Stimulated activated CD4-positive, alpha-beta T cell treated with anti-CD3 and anti-CD28 coated beads, Interleukin-15, amount 100 ng/mL, for 48 hours (primary cell): ENCODE measurements at regions not wholly inside any gene's neighbourhood (a gene's known extent, or its start where the extent isn't known, plus 50 kb on each side); places are given as distances from the start of the nearest gene placed in this dataset.
"Not testable (repeated sequence)": the region's sequence is repeated elsewhere in the genome, so short reads cannot be mapped to it uniquely, and the experiment has no call there.

ENCODE experiments used
- DNase-seq, 2 donors: peaks; one replicate each; pipeline ENCODE4 v3.0.0-alpha.2; 2020; ENCODE audit warnings: low read depth in 2 of 2

DNA sequence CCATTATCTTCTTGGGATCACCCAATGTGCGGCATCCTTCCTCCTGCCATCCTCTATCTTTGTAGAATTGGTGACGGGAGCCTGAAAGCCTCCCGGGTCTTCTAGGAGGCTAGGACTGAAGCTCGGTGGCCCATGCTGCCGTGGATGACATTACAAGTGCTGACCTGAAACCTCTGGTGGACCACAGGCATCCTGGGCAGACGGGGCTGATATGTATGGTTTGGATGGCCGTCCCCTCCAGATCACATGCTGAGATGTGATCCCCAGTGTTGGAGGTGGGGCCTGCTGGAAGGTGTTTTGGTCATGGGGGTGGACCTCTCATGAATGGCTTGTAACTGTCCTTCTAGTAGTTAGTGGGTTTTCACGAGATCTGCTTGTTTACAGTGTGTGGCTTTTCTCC is 1525.8 kb downstream of the BRD1 start:
- DNase-seq = no peak

DNA sequence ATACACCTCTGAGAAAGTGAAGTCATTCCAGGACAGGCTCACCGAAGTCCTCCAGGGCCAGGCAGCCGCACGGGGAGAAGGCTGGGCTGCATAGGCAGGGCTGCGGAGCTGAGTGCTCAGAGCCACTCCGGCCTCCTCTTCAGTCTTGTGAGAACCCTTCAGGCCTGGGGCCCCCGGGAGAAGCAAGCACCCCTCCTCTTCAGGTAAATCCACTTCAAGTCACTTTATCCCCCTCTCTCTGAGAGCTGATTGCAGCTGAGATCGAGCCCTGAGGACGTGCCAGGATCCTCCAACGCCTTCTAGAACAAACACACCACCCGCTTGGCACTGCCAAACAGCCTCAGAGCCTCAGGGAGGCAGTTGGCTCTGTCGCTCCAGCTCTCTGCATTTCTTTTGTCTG is 1526.3 kb downstream of the BRD1 start:
- no peak for DNase-seq

DNA sequence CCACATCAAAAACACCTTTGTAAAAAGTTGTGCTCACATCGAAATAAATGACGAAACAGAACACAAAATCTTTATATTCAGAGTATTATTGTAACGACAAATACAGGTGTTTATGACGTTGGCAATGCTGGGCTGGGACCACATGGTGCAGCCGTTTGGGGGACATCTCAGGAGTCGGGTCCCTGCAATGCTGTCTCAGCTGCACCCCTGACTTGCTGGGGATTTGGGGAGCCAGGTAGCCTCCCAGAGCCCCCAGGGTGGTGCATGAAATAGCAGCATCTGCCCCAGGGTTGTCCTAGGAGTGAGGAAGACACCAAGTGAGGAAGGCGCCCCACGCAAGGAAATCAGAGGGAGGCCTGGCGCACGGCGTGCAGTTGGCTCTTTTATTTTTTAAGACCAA is 1526.8 kb downstream of the BRD1 start:
- no peak for DNase-seq

DNA sequence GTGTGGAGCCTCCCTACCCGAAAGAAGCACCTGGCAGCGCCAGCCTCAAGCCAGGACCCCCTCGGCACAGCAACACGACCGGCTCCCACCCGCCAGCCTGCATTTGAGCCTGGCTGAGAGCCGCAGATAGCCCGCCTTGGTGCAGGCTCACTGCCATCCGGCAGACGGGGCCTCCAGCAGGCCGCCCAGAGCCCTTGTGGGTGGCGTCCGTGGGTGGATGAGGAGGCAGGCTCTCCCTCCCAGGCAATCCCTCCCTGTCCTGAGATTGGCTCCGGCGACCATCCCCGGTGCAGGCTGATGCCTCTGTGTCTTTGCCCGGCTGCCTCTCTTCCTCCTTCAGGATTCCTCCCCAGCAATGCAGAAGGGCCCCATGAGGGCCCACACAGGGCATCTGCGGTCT is 1527.9 kb downstream of the BRD1 start:
- no peak for DNase-seq

DNA sequence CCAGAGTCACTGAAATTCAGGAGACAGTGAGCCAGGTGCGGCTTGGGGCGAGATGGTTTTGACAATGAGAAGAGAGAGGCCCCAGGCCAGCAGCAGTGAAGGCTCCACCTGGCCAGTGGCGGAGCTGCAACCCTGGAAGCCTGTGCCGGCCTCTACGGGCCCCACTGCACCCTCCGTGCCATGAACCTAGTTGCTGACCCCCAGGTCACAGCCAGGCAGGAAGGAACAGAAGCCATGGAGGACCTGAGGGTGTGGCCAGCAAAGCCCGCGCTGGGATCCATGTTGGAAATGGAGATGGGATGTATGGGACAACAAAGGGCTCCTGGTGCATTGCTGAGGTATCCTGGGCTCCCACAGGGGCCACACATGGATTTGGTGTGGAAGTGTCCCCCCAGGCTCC is 1528.5 kb downstream of the BRD1 start:
- no peak for DNase-seq

DNA sequence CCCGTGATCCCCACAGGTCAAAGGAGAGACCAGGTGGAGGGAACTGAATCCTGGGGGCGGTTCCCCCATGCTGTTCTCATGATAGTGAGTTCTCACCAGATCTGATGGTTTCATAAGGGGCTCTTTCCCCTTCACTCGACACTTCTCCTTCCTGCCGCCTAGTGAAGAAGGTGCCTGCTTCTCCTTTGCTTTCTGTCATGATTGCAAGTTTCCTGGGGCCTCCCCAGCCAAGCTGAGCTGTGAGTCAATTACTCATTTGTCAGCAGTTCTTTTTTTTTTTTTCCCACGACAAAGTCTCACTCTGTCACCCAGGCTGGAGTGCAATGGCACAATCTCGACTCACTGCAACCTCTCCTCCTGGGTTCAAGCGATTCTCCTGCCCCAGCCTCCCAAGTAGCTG is 1530.4 kb downstream of the BRD1 start:
- DNase-seq = no peak

DNA sequence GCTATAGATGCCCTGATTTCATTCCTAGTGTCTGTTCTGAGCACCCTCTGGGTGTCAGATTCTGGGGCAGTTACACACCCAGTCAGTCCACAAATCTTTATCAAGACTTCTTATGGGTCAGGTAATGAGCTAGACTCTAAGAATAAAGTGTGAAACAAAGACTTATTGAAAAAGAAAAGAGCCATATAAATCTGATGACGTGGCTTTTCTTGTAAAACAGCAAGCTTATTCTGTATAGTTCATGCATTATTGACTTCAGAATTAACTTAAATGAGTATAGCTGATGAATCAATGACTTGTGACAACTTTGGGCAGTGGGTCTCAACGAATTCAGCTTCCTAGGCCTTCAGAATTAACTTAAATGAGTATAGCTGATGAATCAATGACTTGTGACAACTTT is 1527.5 kb downstream of the TBC1D22A start:
- DNase-seq = not testable (repeated sequence)

DNA sequence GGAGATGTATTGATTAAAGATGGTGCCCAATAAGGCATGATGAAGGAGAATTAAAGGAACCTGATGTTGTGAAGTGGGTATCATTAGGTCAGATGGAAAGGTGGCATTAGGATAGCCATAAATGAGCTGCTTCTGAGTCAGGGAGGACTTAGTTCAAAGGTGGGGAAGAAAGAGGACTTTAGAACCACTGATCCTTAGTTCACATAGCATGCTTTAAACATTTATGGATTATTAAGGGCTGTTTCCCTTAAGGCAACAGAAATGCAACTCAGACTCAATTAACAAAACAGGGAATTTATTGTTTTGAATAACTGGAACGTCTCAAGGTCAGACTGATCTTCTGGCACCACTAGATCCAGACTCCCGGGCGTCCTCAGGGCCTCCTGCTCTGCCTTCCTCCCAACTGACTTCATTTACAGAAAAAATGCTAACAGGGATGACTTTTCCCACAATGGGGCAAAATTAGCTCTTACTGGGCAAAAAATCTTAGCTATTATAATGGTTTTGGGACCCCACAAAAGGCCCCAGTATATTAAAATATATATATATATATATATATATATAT is 1526.0 kb downstream of the TBC1D22A start:
- no peak for DNase-seq

DNA sequence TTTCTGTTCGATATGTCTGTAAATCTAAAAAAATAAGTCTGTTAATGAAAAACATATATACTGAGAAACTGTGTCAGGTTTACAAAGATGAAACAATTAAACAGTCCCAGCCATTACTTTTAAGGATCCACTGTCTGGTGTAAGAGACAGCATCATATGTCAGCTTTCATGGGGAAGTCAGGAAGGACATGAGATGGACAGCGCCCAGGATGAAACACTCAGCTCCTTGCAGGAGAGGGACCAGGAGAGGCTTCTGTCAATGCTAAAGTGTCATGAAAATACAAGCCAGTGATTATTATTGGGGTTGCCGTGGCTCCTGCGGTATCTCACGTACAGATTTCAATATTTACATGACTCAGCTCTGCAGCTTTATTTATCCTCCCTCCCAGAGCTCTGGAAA is 1524.6 kb downstream of the TBC1D22A start:
- DNase-seq = no peak

DNA sequence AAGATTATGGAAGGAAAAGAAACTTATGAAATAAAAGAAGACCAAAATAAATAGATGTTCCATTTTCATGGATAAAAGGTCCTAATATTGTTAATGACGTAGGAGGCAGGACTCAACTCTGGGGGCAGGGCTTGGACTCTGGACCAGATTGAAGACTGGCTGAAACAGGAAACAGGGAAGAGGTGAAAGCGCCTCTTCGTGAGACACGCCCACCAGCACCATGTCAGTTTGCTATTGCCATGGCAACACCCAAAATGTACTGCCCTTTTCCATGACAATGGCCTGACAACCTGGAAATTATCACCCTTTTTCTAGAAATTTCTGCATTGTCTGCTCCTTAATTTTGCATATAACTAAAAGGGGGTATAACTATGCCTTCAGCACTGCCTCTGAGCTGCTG is 1522.2 kb downstream of the TBC1D22A start:
- no peak for DNase-seq

DNA sequence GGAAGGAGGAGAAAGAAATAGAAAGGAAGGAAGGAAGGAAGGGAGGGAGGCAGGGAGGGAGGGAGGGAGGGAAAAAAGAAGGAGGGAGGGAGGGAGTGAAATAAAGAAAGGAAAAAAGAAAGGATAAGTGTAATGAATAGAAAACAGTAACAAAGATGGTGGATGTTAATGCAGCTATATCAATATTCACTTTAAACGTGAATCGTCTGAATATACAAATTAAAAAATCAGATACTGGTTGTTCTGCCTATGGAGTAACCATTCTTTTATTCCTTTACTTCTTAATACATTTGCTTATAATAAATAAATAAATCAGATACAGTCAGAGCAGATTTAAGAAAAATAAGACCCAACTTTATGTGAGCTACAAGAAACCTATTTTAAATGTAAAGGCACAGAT is 1520.4 kb downstream of the TBC1D22A start:
- no peak for DNase-seq

DNA sequence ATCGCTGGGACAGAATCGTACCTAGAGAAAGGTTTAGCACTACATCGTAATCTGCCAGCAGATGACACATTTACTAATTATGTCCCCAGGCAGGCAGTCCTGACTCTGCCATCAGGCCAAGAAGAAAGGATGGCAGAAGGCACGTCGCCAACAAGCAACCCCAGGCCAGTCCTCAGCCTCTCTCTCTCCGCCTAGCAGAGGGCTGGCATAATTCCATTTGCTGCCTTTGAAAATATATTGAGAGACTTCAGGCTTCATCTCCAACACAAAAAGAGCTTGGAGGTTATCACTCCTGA is 1517.0 kb downstream of the TBC1D22A start:
- DNase-seq = no peak

DNA sequence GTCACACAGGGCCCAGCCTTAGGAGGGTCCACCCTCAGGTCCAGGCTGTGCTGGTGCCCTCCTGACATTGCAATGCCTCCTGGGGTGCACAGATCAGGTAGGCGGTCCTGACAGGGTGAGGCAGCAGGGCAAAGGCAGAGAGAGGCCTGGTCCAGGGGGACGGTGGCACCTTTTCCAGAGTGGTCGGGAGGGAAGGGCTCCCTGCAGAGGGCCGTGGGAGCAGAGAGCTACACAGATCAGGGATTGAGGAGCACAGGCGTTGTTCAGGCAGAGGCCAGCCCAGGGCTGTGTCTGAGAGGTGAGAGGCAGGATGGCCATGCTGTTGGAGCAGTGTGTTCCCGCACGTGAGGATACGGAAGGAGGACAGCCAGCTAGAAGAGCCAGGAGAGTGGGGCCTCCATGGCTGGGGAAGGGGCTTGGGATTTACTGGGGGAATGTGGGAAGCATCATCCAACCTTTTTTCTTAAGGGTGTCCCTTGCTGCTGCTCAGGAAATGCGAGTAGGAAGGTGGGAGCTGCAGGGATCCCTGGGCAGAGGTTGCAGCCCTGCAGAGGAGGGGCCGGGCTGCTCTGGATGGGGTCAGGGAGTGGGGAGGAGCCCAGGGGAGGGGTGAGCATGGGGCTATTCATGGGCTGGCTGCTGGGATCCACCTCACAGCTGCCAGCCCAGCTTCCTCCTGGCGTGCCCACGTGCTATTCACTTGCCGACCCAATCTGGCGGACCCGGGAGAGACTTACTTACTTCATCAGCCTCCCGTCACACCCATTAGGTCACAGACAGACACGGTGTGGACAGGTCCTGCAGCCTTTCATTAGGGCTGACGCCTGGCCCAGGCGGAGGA is 1516.4 kb downstream of the TBC1D22A start:
- DNase-seq = no peak

DNA sequence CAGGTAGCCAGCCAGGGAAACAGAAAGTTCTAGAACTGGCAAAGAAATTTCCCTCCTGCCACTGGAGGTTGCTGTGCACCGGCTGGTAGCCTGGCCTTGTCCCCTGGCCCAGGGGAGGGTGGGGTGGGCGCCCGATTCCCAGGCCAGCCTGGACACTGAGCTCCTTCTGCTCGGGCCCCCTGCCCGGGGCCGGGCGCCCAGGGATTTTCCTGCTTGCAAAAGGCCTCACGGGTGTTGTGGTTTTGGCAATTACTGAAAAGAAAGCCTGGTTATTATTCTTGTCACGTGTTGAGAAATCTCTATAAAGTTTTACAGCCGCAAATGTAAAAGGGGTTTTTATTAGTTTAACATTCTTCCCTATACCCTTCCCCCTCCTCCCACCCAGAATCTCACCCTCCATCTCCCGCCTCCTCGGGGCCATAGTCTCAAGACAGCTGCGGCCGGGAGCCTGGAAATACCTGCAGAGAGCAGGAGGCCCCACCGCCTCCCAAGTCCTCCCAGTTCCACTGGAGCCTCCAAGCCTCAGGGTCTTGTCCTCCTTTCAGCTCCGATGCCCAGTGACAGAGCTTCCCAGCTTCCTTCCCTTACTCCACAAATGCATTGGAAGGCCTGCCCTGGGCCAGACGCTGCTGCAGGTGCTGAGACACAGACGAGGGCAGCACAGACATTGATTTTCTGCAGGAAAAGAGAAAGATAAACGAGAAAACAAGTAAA is 1515.6 kb downstream of the TBC1D22A start:
- no peak for DNase-seq

DNA sequence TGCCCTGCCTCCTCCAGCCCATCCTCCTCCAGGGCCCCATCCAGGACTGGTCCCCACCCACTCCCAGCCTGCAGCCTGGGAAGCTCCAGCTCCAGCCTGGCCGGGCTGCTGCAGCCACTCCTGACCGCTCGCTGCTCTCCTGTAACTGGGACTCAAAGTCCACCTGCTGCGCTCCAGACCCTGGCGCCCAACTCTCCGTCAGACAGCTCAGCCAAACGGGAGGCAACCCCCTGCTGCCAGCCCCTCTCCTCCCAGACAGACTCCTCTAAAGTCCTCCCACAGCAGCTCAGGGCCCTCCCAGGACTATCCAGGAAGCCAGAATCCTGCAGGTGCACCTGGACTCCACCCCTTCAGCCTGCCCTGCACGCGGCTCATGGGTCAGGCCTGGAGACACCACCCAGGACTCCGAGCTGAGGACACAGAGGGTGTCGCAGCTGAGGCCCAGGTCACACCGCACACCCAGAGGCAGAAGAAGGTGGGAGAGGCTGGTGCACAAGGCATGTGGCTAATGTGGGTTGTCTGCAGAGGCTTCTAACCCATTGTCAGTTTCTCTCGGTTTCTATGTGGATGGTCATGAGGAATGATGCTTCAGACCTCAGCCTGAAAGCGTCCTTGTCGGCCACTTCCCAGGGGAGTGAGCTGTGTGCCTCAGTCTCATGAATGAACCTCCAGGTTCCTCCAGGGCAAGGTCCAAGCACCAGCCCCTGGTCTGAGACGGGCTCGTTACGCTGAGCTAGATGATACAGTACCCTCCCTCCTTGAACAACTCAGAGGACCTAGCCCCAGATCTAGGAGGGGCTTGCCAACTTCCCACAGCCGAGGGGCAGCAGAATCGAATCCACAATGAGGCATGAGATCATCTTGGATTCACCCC is 1514.8 kb downstream of the TBC1D22A start:
- DNase-seq = no peak

DNA sequence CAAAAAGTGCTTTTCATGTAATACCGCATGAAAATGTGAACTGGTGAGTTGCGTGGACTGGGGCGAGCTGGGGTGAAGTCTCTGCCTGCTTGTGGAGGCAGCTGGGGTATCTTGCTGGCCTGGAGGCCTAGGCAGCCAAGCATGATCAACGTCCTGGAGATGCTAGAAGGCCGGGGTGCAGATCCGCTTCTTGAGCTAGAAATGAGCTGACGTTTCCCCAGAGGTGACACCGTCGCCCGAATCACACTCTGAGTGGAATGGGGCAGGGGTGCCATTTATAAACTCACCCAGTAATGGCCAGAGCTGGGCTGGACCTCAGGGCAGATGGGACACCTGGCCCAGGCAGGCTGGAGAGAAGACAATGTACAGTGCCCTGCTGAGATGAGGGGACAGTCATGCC is 1513.0 kb downstream of the TBC1D22A start:
- no peak for DNase-seq

DNA sequence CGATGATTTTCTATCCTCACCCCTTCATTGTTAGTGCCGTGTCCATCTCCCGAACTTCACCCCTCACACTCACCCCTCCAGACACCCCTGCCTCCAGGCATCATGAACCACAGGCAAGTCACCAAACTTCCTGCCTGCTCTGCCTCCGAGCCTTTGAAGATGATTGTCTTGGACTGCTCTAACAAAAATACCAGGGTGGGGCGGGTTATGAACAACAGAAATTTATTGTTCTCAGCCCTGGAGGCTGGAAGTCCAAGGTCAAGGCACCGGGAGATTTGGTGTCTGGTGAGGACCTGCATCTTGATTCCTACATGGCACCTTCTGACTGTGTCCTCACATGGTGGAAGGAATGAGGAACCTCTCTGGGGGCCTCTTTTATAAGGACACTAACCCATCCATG is 1508.3 kb downstream of the TBC1D22A start:
- no peak for DNase-seq

DNA sequence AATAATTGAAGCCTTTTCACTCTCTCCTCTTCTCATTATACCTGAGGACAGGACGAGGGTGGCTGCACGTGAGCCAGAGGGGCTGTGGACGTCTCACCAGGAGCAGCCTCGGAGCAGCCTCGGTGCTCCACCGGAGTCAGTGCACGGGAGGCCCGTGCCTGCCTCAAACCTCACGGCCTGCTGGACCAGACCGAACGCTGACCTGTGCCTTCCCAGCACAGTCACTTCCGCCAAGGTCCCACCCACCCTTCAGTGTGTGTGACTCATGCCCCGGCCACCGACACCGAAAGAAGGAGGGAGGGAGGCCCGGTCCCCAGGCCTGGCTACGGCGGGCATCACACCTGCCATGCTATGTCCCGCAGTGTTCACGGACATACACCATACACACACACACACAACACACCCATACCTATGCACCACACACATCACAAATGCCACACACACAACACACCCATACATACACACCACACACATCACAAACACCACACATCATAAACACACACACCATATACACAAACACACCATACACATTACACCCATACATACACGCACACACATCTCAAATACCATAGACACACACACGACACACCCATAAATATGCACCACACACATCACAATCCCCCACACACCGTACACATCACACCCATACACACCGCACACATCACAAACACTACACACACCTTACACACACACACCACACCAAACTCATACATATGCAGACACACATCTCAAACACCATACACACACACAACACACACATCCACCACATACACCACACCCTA is 1506.5 kb downstream of the TBC1D22A start:
- no peak for DNase-seq

DNA sequence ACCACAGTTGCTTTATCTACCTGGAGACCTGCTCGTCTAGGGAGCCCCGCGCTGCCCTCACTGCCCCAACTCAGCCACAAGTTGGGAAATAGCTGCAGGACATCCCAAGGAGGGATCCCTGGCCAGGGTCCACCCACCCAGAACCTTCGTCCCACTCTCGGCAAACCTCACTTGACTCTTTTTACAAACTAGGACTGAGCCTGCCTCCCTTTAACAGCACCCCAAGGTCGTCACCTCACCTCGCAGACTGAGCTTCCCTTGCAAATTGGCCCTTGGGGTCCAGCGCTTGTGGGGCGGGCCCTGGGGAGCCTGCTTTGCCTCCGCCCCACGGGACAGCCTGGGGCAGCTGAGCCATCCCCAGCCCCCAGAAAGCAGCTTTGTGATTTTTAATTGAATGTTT is 1505.8 kb downstream of the TBC1D22A start:
- no peak for DNase-seq

DNA sequence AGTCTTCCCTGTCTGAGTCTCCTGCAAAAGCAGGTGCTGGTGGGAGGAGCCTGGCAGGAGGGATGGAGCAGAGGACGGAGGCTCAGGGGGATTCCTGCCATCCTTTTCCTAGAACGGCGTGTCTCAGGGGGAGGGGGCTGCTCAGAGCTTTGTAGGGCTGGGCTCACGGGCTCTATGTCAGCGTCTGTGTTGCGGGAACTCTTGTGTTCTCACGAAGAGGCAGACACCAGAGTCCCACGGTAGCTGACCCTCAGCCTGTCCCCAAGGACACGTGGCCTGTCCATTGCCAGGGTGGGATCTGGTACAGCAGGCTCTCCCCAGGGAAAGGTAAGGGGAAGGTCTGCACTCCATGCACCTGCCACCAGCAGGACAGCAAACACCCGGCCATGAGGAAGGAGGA is 1505.2 kb downstream of the TBC1D22A start:
- DNase-seq = no peak

DNA sequence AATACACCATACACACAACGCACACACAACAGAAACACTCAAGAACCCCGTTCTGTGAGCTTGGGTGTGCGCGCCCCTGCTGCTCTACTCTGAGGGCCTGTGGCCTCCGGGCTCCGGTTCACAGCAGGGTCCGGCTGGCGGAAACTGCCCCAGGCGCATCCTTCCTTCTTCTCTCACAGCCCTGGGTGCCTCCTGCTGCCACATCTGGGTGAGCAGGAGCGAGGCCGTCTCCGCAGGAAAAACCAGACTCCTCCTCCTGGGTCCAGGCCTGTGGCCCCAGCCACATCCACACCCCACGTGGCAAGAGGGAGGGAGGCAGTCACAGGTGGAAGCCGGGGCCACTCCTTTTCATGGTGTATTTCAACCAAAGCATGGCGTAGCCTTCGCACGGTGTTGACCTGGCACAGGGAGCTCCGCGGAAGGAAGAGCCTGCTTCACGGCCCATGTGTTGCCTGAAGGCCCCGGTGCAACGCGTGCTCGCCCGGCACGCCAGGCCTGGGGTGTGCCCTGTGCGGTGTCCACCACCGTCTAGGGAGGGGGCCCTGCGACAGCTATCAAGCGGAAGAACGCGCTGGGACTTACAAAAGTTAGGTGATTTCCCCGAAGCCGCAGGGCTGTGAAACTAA is 1502.7 kb downstream of the TBC1D22A start:
- no peak for DNase-seq
